HEK293 (cell line): ENCODE measurements at regions not wholly inside any gene's neighbourhood (a gene's known extent, or its start where the extent isn't known, plus 50 kb on each side); places are given as distances from the start of the nearest gene placed in this dataset.

Source experiments
- CTCF ChIA-PET: fragments of 350-600 bp; formaldehyde crosslinking; extraction: SDS; loops from one replicate; lab custom pipeline; 2021; ENCODE audit warnings: antibody characterized with exemption; lab: Yijun Ruan, JAX
- POLR2A ChIA-PET: fragments of 300-600 bp; formaldehyde crosslinking; extraction: SDS; loops from one replicate; lab custom pipeline; 2020; ENCODE audit warnings: antibody characterized with exemption, inconsistent platforms; lab: Yijun Ruan, JAX
- H3K27ac ChIP-seq: fragments of 200-500 bp; sonication (Bioruptor generic); 2 replicates; pipeline ENCODE4 v1.5.1; 2014; ENCODE audit warnings: low read depth, low read length, control low read depth, inconsistent platforms; ENCODE audit errors: extremely low read depth
- H3K36me3 ChIP-seq, 2 experiments: fragments of 200-500 bp in 1 of 2; sonication (Bioruptor generic) in 1 of 2; 1 replicate in 1 of 2; 2 replicates in 1 of 2; pipeline ENCODE4 v1.5.1; 2014 to 2017; ENCODE audit warnings: inconsistent platforms in 2 of 2, low read length in 2 of 2; ENCODE audit not compliant: control insufficient read depth in 2 of 2, insufficient read depth in 1 of 2
- H3K4me1 ChIP-seq: fragments of 200-500 bp; sonication (Bioruptor generic); 2 replicates; pipeline ENCODE4 v1.5.1; 2014; ENCODE audit warnings: mild to moderate bottlenecking, low read length, inconsistent platforms; ENCODE audit not compliant: control insufficient read depth, insufficient read depth
- H3K4me3 ChIP-seq: 2 replicates; pipeline ENCODE4 v1.5.1; 2011; ENCODE audit warnings: low read depth, mild to moderate bottlenecking, control low read depth, low read length, moderate library complexity
- H3K9me3 ChIP-seq: fragments of 200-500 bp; sonication (Bioruptor generic); 2 replicates; pipeline ENCODE4 v1.5.1; 2014; ENCODE audit warnings: low read depth, low read length, inconsistent platforms; ENCODE audit not compliant: control insufficient read depth, insufficient read depth
- TRIM28 ChIP-seq: IDR thresholded peaks from 2 replicates; pipeline ENCODE4 v1.6.1; 2011; ENCODE audit warnings: low read length, control low read depth, borderline replicate concordance
- ZBTB11 ChIP-seq: fragments of 450-650 bp; formaldehyde crosslinking; conservative IDR thresholded peaks from 2 replicates; pipeline ENCODE4 v1.5.1; 2016; ENCODE audit warnings: low read depth, missing biosample characterization, missing genetic modification characterization
- ZBTB17 ChIP-seq: fragments of 450-650 bp; formaldehyde crosslinking; IDR thresholded peaks from 2 replicates; pipeline ENCODE4 v1.5.1; 2016; ENCODE audit warnings: missing biosample characterization, missing genetic modification characterization
- ZNF138 ChIP-seq: fragments of 450-650 bp; formaldehyde crosslinking; IDR thresholded peaks from 2 replicates; pipeline ENCODE4 v1.5.1; 2016; ENCODE audit warnings: missing biosample characterization, missing genetic modification characterization, borderline replicate concordance
- ZNF146 ChIP-seq: fragments of 450-650 bp; formaldehyde crosslinking; IDR thresholded peaks from 2 replicates; pipeline ENCODE4 v1.5.1; 2016; ENCODE audit warnings: missing biosample characterization, missing genetic modification characterization
- ZNF169 ChIP-seq: fragments of 450-650 bp; formaldehyde crosslinking; IDR thresholded peaks from 2 replicates; pipeline ENCODE4 v1.5.1; 2016; ENCODE audit warnings: missing biosample characterization, missing genetic modification characterization
- ZNF239 ChIP-seq: fragments of 450-650 bp; formaldehyde crosslinking; IDR thresholded peaks from 2 replicates; pipeline ENCODE4 v1.5.1; 2016; ENCODE audit warnings: missing biosample characterization, missing genetic modification characterization
- ZNF274 ChIP-seq, 2 experiments: fragments of 200-500 bp in 1 of 2; fragments of 450-650 bp in 1 of 2; sonication (Bioruptor generic) in 1 of 2; formaldehyde crosslinking in 1 of 2; IDR thresholded peaks; 2 replicates each; pipeline versions ENCODE4 v1.5.1 to v1.6.1; 2014 to 2016; ENCODE audit warnings: borderline replicate concordance in 1 of 2, inconsistent platforms in 1 of 2, low read length in 1 of 2, missing biosample characterization in 1 of 2, missing genetic modification characterization in 1 of 2
- ZNF311 ChIP-seq: fragments of 450-650 bp; formaldehyde crosslinking; IDR thresholded peaks from 2 replicates; pipeline ENCODE4 v1.5.1; 2017; ENCODE audit warnings: missing biosample characterization, missing genetic modification characterization, borderline replicate concordance
- ZNF354C ChIP-seq: fragments of 450-650 bp; formaldehyde crosslinking; IDR thresholded peaks from 2 replicates; pipeline ENCODE4 v1.5.1; 2016; ENCODE audit warnings: missing biosample characterization, missing genetic modification characterization, low read depth, borderline replicate concordance
- ZNF423 ChIP-seq: fragments of 450-650 bp; formaldehyde crosslinking; IDR thresholded peaks from 2 replicates; pipeline ENCODE4 v1.5.1; 2016; ENCODE audit warnings: missing biosample characterization, missing genetic modification characterization
- ZNF501 ChIP-seq: fragments of 450-650 bp; formaldehyde crosslinking; IDR thresholded peaks from 2 replicates; pipeline ENCODE4 v1.5.1; 2016; ENCODE audit warnings: missing biosample characterization, missing genetic modification characterization
- ZNF518A ChIP-seq: fragments of 450-650 bp; formaldehyde crosslinking; conservative IDR thresholded peaks from 2 replicates; pipeline ENCODE4 v1.5.1; 2016; ENCODE audit warnings: low read depth, missing biosample characterization, missing genetic modification characterization
- ZNF529 ChIP-seq: fragments of 450-650 bp; formaldehyde crosslinking; IDR thresholded peaks from 2 replicates; pipeline ENCODE4 v1.5.1; 2017; ENCODE audit warnings: missing genetic modification characterization, missing biosample characterization; ENCODE audit not compliant: insufficient replicate concordance
- ZNF624 ChIP-seq: fragments of 450-650 bp; formaldehyde crosslinking; IDR thresholded peaks from 2 replicates; pipeline ENCODE4 v1.5.1; 2017; ENCODE audit warnings: missing biosample characterization, missing genetic modification characterization
- ZNF785 ChIP-seq: fragments of 450-650 bp; formaldehyde crosslinking; IDR thresholded peaks from 2 replicates; pipeline ENCODE4 v1.5.1; 2016; ENCODE audit warnings: missing biosample characterization, missing genetic modification characterization
- ZNF792 ChIP-seq: fragments of 450-650 bp; formaldehyde crosslinking; IDR thresholded peaks from 2 replicates; pipeline ENCODE4 v1.5.1; 2016; ENCODE audit warnings: missing biosample characterization, missing genetic modification characterization
- ZNF830 ChIP-seq: fragments of 450-650 bp; IDR thresholded peaks from 2 replicates; pipeline ENCODE4 v1.5.0; 2018; ENCODE audit warnings: missing biosample characterization, missing genetic modification characterization, low read depth, mild to moderate bottlenecking, moderate library complexity
- ZSCAN23 ChIP-seq: fragments of 450-650 bp; formaldehyde crosslinking; IDR thresholded peaks from 2 replicates; pipeline ENCODE4 v1.5.1; 2016; ENCODE audit warnings: missing biosample characterization, missing genetic modification characterization
- TF ChIP-seq, protein P1 (sequence below): fragments of 450-650 bp; formaldehyde crosslinking; IDR thresholded peaks from 2 replicates; pipeline ENCODE4 v1.5.1; 2016; ENCODE audit warnings: missing biosample characterization, missing genetic modification characterization, low read depth

DNA sequence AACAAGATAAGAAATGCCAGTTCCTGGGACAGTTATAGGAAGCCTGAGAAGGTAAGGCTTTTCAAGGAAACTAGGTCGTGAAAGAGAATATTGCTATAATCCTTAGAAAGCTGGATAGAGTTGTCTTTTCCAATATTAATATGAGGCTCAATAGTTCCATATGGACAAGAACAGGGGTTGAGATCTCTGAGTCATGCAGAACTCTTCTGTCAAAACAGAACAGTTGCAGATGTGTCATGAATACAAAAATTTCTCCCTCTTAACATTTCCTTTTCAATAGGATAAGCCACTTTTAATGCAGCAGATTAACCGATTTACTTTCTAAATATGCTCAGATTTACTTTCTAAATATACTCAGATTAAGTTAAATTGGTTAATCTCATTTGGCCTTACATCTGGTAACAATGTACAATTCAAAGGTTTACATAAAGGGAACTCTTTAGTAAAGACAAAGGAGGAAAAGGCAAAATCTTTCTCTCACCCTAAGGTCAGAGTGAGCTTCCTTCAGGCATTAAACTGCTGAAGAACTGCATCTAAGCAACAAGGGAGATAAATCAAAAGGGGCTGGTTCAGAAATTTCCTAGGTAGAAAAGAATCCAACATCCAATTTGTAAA lies 104.7 kb upstream of the PCDH15 start (continued):
- no peak for TF ChIP-seq ZNF624 (tag by site-specific recombination)
- no peak for TF ChIP-seq ZNF311 (tag by site-specific recombination)
- TF ChIP-seq ZNF518A: no peak
- TF ChIP-seq ZSCAN23 (tag by site-specific recombination): no peak
- TF ChIP-seq ZNF354C: no peak
- no peak for TF ChIP-seq ZNF830 (tag by site-specific recombination)
- no peak for TF ChIP-seq ZNF239 (tag by site-specific recombination)
- no peak for TF ChIP-seq ZNF138

- Histone ChIP-seq H3K36me3 (no peaks in the 10 kb centered on the region), H3K4me3 (no peak overlapping the region), H3K27ac (no peak overlapping the region)
- TF ChIP-seq, protein P1, sequence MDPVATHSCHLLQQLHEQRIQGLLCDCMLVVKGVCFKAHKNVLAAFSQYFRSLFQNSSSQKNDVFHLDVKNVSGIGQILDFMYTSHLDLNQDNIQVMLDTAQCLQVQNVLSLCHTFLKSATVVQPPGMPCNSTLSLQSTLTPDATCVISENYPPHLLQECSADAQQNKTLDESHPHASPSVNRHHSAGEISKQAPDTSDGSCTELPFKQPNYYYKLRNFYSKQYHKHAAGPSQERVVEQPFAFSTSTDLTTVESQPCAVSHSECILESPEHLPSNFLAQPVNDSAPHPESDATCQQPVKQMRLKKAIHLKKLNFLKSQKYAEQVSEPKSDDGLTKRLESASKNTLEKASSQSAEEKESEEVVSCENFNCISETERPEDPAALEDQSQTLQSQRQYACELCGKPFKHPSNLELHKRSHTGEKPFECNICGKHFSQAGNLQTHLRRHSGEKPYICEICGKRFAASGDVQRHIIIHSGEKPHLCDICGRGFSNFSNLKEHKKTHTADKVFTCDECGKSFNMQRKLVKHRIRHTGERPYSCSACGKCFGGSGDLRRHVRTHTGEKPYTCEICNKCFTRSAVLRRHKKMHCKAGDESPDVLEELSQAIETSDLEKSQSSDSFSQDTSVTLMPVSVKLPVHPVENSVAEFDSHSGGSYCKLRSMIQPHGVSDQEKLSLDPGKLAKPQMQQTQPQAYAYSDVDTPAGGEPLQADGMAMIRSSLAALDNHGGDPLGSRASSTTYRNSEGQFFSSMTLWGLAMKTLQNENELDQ (tag by site-specific recombination): no peak
- no peak for TF ChIP-seq TRIM28
- TF ChIP-seq ZNF501 (tag by site-specific recombination): no peak
- TF ChIP-seq ZNF785 (tag by site-specific recombination): no peak
- no peak for TF ChIP-seq ZNF529 (tag by site-specific recombination)
- no peak for TF ChIP-seq ZNF274 (IDR thresholded peaks at IDR 0.05; ENCODE audit: low read length)
- no peak for TF ChIP-seq ZNF274 (tag by site-specific recombination; IDR thresholded peaks at IDR 0.05; ENCODE audit: borderline replicate concordance)
- TF ChIP-seq, all 188 proteins: peak for 0
- no peaks in the 10 kb centered on the region for H3K4me1 ChIP-seq
- POLR2A ChIA-PET: no interaction called here
- CTCF ChIA-PET: no interaction called here
- H3K9me3 ChIP-seq: no peaks in the 10 kb centered on the region
Observed at GRCh38 chr10:54904833-54905232, 103.8 kb upstream of the PCDH15 start.

DNA sequence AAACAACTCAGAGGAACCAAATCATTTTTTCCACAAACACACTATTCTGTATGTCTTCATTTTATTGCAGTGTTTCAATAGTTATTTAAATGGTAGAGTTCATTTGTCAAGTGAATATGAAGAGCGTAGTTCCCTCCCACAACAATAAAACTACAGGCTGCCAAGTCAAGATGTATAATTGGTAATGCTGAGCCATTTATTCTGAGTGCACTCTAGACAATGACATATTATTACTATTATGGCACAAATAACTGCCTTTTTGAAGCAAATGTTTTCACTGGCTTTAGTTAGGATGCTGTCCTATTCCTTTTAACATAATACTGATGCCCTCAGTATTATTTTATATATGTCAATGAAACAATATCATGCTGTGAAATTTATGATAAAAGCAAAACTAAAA lies 102.7 kb upstream of the PCDH15 start:
- H3K36me3 ChIP-seq: no peaks in the 10 kb centered on the region
- H3K4me1 ChIP-seq: no peaks in the 10 kb centered on the region
- H3K27ac ChIP-seq: no peak overlapping the region
- H3K9me3 ChIP-seq: no peaks in the 10 kb centered on the region
- no peak overlapping the region for H3K4me3 ChIP-seq
- no peak for TF ChIP-seq ZNF792 (tag by site-specific recombination)
- no peak for TF ChIP-seq ZNF146
- TF ChIP-seq ZNF423: no peak
- no peak for TF ChIP-seq ZBTB11 (tag by site-specific recombination)
- TF ChIP-seq ZBTB17: no peak
- TF ChIP-seq ZNF169: no peak
- TF ChIP-seq, all 188 proteins: peak for 0
- POLR2A ChIA-PET: no interaction called here
- CTCF ChIA-PET: no interaction called here
